GM12873 (cell line): ENCODE measurements at regions not wholly inside any gene's neighbourhood (a gene's known extent, or its start where the extent isn't known, plus 50 kb on each side); places are given as distances from the start of the nearest gene placed in this dataset.

Experiments used
- CTCF ChIP-seq: IDR thresholded peaks from 2 replicates; pipeline ENCODE4 v1.5.1; 2012; ENCODE audit warnings: low read depth, mild to moderate bottlenecking, moderate library complexity, low read length, control low read depth; ENCODE audit not compliant: insufficient read depth; ENCODE audit errors: missing control alignments

- no peak for TF ChIP-seq CTCF
These were observed 195.3 kb upstream of the HTR2A start for GRCh38 chr13:47092202-47092601.

GRCh38 chr13:47087841-47088240 is 191.0 kb upstream of the HTR2A start:
- TF ChIP-seq CTCF = no peak

- TF ChIP-seq CTCF = no peak
These were observed 190.4 kb upstream of the HTR2A start for GRCh38 chr13:47087241-47087640.

GRCh38 chr13:47085346-47085745 is 188.5 kb upstream of the HTR2A start:
- TF ChIP-seq CTCF = no peak

- no peak for TF ChIP-seq CTCF
These were observed 185.0 kb upstream of the HTR2A start for GRCh38 chr13:47081850-47082249.

- TF ChIP-seq CTCF = no peak
These were observed 184.4 kb upstream of the HTR2A start for GRCh38 chr13:47081246-47081645.

- TF ChIP-seq CTCF = no peak
These were observed 183.8 kb upstream of the HTR2A start for GRCh38 chr13:47080621-47081020.

GRCh38 chr13:47076500-47076899 is 179.6 kb upstream of the HTR2A start:
- no peak for TF ChIP-seq CTCF
